GM06990 (cell line): ENCODE measurements at regions not wholly inside any gene's neighbourhood (a gene's known extent, or its start where the extent isn't known, plus 50 kb on each side); places are given as distances from the start of the nearest gene placed in this dataset.

ENCODE experiments used
- DNase-seq: peaks from one replicate; pipeline ENCODE4 v3.0.0-alpha.2; 2011; ENCODE audit not compliant: insufficient read length; ENCODE audit errors: extremely low read depth
- H3K27me3 ChIP-seq: replicated peaks from 2 replicates; pipeline ENCODE4 v1.6.0; 2011; ENCODE audit warnings: low read length; ENCODE audit not compliant: control insufficient read depth, insufficient read depth
- H3K36me3 ChIP-seq: 2 replicates; pipeline ENCODE4 v1.5.1; 2011; ENCODE audit warnings: low read length; ENCODE audit not compliant: control insufficient read depth, insufficient read depth
- H3K4me3 ChIP-seq: replicated peaks from 2 replicates; pipeline ENCODE4 v1.5.1; 2011; ENCODE audit warnings: low read depth, mild to moderate bottlenecking, control low read depth, low read length
- CTCF ChIP-seq: IDR thresholded peaks from 2 replicates; pipeline ENCODE4 v1.5.1; 2011; ENCODE audit warnings: low read length, control low read depth, mild to moderate bottlenecking, inconsistent platforms; ENCODE audit not compliant: insufficient read depth, poor library complexity, severe bottlenecking

- TF ChIP-seq CTCF = no peak
- DNase-seq = no peak
- no peak overlapping the region for H3K4me3 ChIP-seq
- H3K36me3 ChIP-seq = no peaks in the 10 kb centered on the region
- H3K27me3 ChIP-seq = no peaks in the 10 kb centered on the region
These were observed 351.9 kb downstream of the GALR1 start for GRCh38 chr18:77601567-77601966.

GRCh38 chr18:77607087-77607486 is 357.4 kb downstream of the GALR1 start:
- no peak overlapping the region for H3K4me3 ChIP-seq
- no peaks in the 10 kb centered on the region for H3K36me3 ChIP-seq
- H3K27me3 ChIP-seq = no peaks in the 10 kb centered on the region
- DNase-seq = no peak
- TF ChIP-seq CTCF = no peak

GRCh38 chr18:77608807-77609206 is 359.2 kb downstream of the GALR1 start:
- no peak for TF ChIP-seq CTCF
- H3K4me3 ChIP-seq = no peak overlapping the region

GRCh38 chr18:77617694-77618093 is 368.0 kb downstream of the GALR1 start:
- Histone ChIP-seq H3K4me3 (no peak overlapping the region), H3K27me3 (no peaks in the 10 kb centered on the region), H3K36me3 (no peaks in the 10 kb centered on the region)
- TF ChIP-seq CTCF = no peak
- no peak for DNase-seq

More at GRCh38 chr18:77608807-77609206, 359.2 kb downstream of the GALR1 start:
- Histone ChIP-seq H3K27me3 (no peaks in the 10 kb centered on the region), H3K36me3 (no peaks in the 10 kb centered on the region)
- no peak for DNase-seq

- DNase-seq = no peak
- TF ChIP-seq CTCF = no peak
- no peak overlapping the region for H3K4me3 ChIP-seq
- H3K27me3 ChIP-seq = no peaks in the 10 kb centered on the region
- H3K36me3 ChIP-seq = no peaks in the 10 kb centered on the region
These were observed 369.9 kb downstream of the GALR1 start for GRCh38 chr18:77619525-77619924.

GRCh38 chr18:77622009-77622692 is 372.5 kb downstream of the GALR1 start:
- no peak for TF ChIP-seq CTCF
- no peak overlapping the region for H3K4me3 ChIP-seq
- no peak for DNase-seq
- no peaks in the 10 kb centered on the region for H3K27me3 ChIP-seq
- H3K36me3 ChIP-seq = no peaks in the 10 kb centered on the region
